H1 (cell line): ENCODE measurements at regions not wholly inside any gene's neighbourhood (a gene's known extent, or its start where the extent isn't known, plus 50 kb on each side); places are given as distances from the start of the nearest gene placed in this dataset.

Experiments
- BRCA1 ChIP-seq: IDR thresholded peaks from 2 replicates; pipeline ENCODE4 v1.6.1; 2012; ENCODE audit warnings: low read depth, low read length, improper control_type of control experiment
- CTCF ChIP-seq, 3 experiments: IDR thresholded peaks; 1 replicate in 2 of 3; 2 replicates in 1 of 3; pipeline versions ENCODE4 v1.5.1 to v1.6.1; 2011; ENCODE audit warnings: low read length in 3 of 3, mild to moderate bottlenecking in 3 of 3, inconsistent platforms in 2 of 3, low read depth in 1 of 3, moderate library complexity in 1 of 3; ENCODE audit not compliant: insufficient read depth in 1 of 3; ENCODE audit errors: control extremely low read depth in 1 of 3
- EP300 ChIP-seq, 2 experiments: IDR thresholded peaks; 1 replicate in 1 of 2; 2 replicates in 1 of 2; pipeline ENCODE4 v1.6.1; 2011 to 2012; ENCODE audit warnings: low read depth in 2 of 2, low read length in 2 of 2, mild to moderate bottlenecking in 2 of 2, borderline replicate concordance in 1 of 2, inconsistent platforms in 1 of 2, moderate library complexity in 1 of 2
- JUND ChIP-seq: IDR thresholded peaks from 2 replicates; pipeline ENCODE4 v1.6.1; 2011; ENCODE audit warnings: mild to moderate bottlenecking, improper control_type of control experiment, low read length
- MAX ChIP-seq: IDR thresholded peaks from 2 replicates; pipeline ENCODE4 v1.6.1; 2012; ENCODE audit warnings: inconsistent platforms
- POLR2A ChIP-seq, 2 experiments: IDR thresholded peaks; 1 replicate in 1 of 2; 2 replicates in 1 of 2; pipeline ENCODE4 v1.6.1; 2011; ENCODE audit warnings: low read depth in 2 of 2, low read length in 2 of 2, mild to moderate bottlenecking in 2 of 2; ENCODE audit errors: control extremely low read depth in 1 of 2
- POLR2AphosphoS5 ChIP-seq: IDR thresholded peaks from 2 replicates; pipeline ENCODE4 v1.6.1; 2011; ENCODE audit warnings: low read depth, low read length
- SP1 ChIP-seq: IDR thresholded peaks from 2 replicates; pipeline ENCODE4 v1.6.1; 2011; ENCODE audit warnings: low read depth, low read length
- SUZ12 ChIP-seq: fragments of 200-600 bp; sonication (generic); IDR thresholded peaks from 2 replicates; pipeline ENCODE4 v1.6.1; 2012; ENCODE audit warnings: mild to moderate bottlenecking, inconsistent platforms, low read length, moderate library complexity, mixed read lengths
- TEAD4 ChIP-seq: IDR thresholded peaks from 2 replicates; pipeline ENCODE4 v1.6.1; 2012; ENCODE audit warnings: low read depth, low read length, inconsistent platforms, mixed read lengths

DNA sequence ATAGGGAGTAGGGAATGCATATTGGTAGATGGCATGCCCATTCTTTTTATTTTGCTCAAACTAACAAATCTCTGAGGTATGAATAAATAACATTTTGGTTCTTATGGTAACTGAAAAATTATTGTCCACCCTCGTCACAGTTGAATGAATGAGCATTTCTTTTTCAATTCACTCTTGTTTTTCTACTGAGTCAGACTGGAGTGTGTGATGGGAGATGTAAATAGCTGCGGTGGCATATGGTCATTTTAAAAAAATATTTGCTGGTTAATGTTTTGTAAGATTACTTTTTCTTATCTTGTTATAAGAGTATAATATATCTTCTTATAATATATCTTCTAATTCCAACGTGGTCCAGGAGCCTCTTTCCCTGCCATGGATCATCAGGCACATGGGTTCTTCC lies 586.5 kb downstream of the SLITRK5 start:
- TF ChIP-seq MAX (no peak), CTCF (IDR thresholded peaks at IDR 0.05; ENCODE audit: control extremely low read depth in 1 of 3, insufficient read depth in 1 of 3, low read depth in 1 of 3, low read length in 3 of 3) (no peak), POLR2A (IDR thresholded peaks at IDR 0.05; ENCODE audit: control extremely low read depth in 1 of 2, low read depth in 2 of 2, low read length in 2 of 2) (no peak), BRCA1 (no peak), SUZ12 (no peak), SP1 (no peak), EP300 (IDR thresholded peaks at IDR 0.05; ENCODE audit: borderline replicate concordance in 1 of 2, low read depth in 2 of 2, low read length in 2 of 2) (no peak), POLR2AphosphoS5 (no peak), TEAD4 (no peak), JUND (no peak)
